ENCODE measurements at regions not wholly inside any gene's neighbourhood (a gene's known extent, or its start where the extent isn't known, plus 50 kb on each side); places are given as distances from the start of the nearest gene placed in this dataset.
"Not testable (repeated sequence)": the region's sequence is repeated elsewhere in the genome, so short reads cannot be mapped to it uniquely, and the experiment has no call there.

DNA sequence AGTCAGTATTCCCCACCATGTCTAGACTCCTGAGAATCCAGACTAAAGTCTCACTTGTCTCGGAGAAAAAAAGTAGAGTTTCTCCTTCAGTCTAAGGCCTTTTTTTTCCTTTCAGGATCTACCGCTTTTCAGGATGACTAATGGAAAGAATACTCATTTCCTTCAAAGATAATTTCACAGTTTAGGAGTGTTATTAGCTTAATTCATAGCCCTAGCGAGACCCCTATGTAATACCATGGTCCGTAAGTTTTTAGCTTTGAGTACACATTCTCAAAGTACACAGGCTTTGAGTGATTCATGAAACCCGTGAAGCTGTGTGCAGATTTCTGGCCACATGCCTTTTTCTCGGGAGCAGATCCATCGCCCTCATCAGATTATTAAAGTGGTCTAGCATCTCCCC, 133.1 kb downstream of the SOX4 start:
- no peak overlapping the region for H3K4me3 Mint-ChIP-seq
- ATAC-seq (replicated peaks): no peak
- no peak for DNase-seq
- H3K36me3 Mint-ChIP-seq (ENCODE audit: insufficient read depth): no peaks in the 10 kb centered on the region
- H3K27me3 Mint-ChIP-seq: no peaks in the 10 kb centered on the region
- no peak overlapping the region for H3K27ac Mint-ChIP-seq
- no peaks in the 10 kb centered on the region for H3K4me1 Mint-ChIP-seq (ENCODE audit: low read depth in 2 of 2)
- no peaks in the 10 kb centered on the region for H3K9me3 Mint-ChIP-seq

DNA sequence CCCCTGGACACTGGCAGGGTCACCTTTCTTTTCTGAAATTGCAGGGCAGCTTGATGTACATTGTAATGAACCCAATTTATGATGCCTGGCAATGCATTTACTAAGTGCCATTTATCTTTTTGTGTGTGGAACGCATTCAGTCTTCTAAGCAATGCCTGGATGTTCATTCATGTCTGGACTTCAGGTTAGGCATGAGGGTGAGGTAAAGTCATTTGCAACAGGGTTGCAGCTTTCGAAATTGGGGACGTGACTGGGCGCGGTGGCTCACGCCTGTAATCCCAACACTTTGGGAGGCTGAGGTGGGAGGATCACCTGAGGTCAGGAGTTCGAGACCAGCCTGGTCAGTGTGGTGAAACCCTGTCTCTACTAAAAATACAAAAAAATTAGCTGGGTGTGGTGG, 134.6 kb downstream of the SOX4 start:
- DNase-seq (no peak), ATAC-seq (replicated peaks) (no peak)
- Mint-ChIP-seq H3K27ac (no peak overlapping the region), H3K9me3 (no peaks in the 10 kb centered on the region), H3K4me3 (no peak overlapping the region), H3K27me3 (no peaks in the 10 kb centered on the region), H3K4me1 (ENCODE audit: low read depth in 2 of 2) (no peaks in the 10 kb centered on the region), H3K36me3 (ENCODE audit: insufficient read depth) (no peaks in the 10 kb centered on the region)

DNA sequence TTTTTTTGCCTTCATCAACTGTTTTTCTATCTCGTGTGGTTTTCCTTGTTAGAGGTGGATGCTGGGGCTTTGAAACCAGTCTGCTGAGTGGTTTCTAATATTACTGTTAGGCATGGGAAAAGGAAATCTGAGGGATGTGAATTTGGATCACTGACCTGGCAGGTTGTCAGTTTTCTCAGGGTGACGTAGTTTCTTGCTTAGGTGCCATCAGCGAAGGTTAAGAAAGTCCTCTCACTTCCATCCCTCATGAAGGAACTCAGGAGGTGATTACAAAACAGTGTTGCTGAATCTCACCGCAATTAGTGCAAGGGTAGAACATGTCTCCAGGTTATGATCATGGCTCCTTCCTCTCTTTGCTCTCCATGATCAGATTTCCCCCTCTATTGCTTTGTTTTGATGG, 135.9 kb downstream of the SOX4 start:
- no peaks in the 10 kb centered on the region for H3K4me1 Mint-ChIP-seq (ENCODE audit: low read depth in 2 of 2)
- ATAC-seq (replicated peaks): no peak
- DNase-seq: no peak
- H3K4me3 Mint-ChIP-seq: no peak overlapping the region
- H3K9me3 Mint-ChIP-seq: no peaks in the 10 kb centered on the region
- no peaks in the 10 kb centered on the region for H3K27me3 Mint-ChIP-seq
- H3K27ac Mint-ChIP-seq: no peak overlapping the region
- H3K36me3 Mint-ChIP-seq (ENCODE audit: insufficient read depth): no peaks in the 10 kb centered on the region

DNA sequence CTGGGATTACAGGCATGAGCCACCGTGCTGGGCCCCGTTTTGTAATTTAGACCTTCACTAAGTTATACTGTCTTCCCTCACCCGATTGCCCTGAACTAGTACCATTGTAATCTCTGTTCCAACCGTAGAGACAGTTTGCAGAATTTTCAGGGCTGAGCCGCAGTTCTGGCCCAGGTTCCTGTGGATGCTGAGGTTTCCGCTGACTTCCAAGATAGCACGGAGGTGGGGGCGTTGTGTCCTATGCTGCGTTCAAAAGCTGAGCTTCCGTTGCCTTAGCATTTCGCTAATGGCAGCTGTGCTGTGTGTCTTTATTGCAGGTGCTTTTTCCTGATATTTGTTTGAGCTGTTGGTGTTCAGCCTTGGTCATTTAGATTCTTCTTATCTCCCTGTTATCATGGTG, 137.0 kb downstream of the SOX4 start:
- no peaks in the 10 kb centered on the region for H3K4me1 Mint-ChIP-seq (ENCODE audit: low read depth in 2 of 2)
- H3K9me3 Mint-ChIP-seq: no peaks in the 10 kb centered on the region
- DNase-seq (no peak), ATAC-seq (replicated peaks) (no peak)
- H3K27ac Mint-ChIP-seq: no peak overlapping the region
- H3K36me3 Mint-ChIP-seq (ENCODE audit: insufficient read depth): no peaks in the 10 kb centered on the region
- H3K4me3 Mint-ChIP-seq: no peak overlapping the region
- no peaks in the 10 kb centered on the region for H3K27me3 Mint-ChIP-seq

DNA sequence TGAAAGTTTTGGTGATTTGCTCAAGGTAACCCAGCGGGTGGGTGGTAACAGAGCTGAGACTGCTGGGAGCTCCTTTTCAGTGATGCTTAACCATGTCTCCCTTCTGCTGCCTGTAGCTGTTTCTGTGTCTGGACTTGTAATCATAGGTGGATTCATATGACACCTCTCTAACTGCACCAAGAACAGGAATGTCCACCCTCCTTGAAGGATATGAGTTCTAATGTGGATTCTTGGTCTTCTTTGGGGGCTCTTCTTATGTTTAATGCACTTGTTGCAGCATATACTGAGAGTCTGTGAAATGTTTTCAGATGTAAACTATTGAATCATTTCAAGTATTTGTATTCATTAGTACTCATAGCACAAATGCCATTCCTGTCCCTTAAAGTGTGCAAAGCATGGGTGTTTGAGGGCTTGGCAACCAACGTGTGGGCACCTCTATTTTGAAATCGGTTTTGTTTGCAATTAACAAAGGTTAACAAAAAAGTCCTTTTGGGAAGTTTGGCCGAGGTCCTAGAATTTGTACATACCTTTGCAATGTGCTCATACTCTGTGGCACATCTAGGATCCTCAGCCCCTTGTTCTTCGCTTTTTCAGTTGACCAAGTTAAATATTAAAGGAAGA, 138.0 kb downstream of the SOX4 start:
- DNase-seq (no peak), ATAC-seq (replicated peaks) (no peak)
- Mint-ChIP-seq H3K9me3 (no peaks in the 10 kb centered on the region), H3K27ac (no peak overlapping the region), H3K4me3 (no peak overlapping the region), H3K27me3 (peaks cover 0 to 6% of the 10 kb centered on the region in 2 donors), H3K36me3 (ENCODE audit: insufficient read depth) (no peaks in the 10 kb centered on the region), H3K4me1 (ENCODE audit: low read depth in 2 of 2) (no peaks in the 10 kb centered on the region)

DNA sequence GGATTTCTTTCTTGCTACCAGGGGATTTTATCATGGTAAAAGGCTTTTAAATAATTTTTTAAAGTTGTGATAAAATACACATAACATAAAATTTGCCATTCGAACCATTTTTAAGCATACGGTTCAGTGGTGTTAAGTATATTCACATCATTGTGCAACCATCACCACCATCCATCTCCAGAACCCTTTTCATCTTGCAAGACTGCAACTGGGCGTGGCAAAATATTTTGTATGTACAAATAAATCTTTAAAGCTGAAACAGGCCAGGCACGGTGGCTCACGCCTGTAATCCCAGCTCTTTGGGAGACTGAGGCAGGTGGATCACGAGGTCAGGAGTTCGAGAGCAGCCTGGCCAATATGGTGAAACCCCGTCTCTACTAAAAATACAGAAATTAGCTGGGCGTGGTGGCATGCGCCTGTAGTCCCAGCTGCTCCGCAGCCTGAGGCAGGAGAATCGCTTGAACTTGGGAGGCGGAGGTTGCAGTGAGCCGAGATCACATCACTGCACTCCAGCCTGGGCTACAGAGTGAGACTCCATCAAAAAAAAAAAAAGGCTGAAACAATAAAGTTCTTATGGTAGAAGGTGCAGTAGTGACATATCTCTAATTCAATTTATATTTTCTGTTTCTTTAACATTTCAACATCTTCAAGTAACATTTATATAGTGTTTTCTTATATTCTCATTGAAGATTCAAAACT, 138.6 kb downstream of the SOX4 start:
- not testable (repeated sequence) for H3K4me3 Mint-ChIP-seq; H3K36me3 Mint-ChIP-seq (ENCODE audit: insufficient read depth); H3K4me1 Mint-ChIP-seq (ENCODE audit: low read depth in 2 of 2); ATAC-seq (replicated peaks); H3K27ac Mint-ChIP-seq; H3K27me3 Mint-ChIP-seq; DNase-seq; H3K9me3 Mint-ChIP-seq

DNA sequence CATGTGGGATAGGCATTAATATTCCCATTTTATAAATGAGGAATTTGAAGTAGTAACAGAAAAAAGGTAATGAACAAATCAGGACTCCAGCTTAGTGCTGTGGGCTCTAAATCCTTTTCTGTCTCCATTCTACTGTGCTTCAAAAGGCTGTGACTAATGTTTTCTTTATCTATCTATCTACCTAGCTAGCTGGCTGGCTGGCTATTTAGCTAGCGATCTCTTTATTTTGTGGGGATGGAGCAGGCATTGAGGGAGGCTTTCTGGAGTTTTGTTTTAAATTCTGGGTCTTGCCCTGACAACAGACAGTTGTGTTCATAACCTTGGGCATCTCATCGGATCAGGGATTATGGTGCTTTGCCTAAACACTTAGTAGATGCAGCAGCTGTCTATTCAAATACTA, 139.2 kb downstream of the SOX4 start:
- Mint-ChIP-seq H3K27ac (no peak overlapping the region), H3K36me3 (ENCODE audit: insufficient read depth) (no peaks in the 10 kb centered on the region), H3K27me3 (peaks cover 0 to 6% of the 10 kb centered on the region in 2 donors), H3K4me1 (ENCODE audit: low read depth in 2 of 2) (no peaks in the 10 kb centered on the region), H3K9me3 (no peaks in the 10 kb centered on the region), H3K4me3 (no peak overlapping the region)
- DNase-seq: no peak
- ATAC-seq (replicated peaks): no peak

DNA sequence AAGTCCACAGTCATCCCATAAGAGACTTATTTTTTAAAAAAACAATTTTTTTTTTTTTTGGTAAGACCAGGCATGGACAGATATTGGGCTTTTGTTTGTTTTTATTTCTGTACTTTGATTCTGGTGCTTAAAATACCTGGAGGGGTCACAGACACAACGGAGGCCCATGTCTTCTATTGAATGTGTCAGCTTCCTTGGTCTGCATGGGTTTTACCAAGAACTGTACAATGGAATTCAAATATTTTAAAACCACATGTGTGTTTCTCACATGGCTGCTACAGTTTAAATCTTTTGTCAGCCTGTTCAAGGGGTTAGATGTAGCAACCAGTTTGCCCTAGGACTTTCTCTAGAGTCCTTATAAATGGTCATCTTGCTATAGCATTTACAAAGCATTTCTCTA, 139.8 kb downstream of the SOX4 start:
- no peaks in the 10 kb centered on the region for H3K9me3 Mint-ChIP-seq
- peaks cover 0 to 6% of the 10 kb centered on the region in 2 donors for H3K27me3 Mint-ChIP-seq
- H3K4me3 Mint-ChIP-seq: no peak overlapping the region
- H3K27ac Mint-ChIP-seq: no peak overlapping the region
- H3K36me3 Mint-ChIP-seq (ENCODE audit: insufficient read depth): no peaks in the 10 kb centered on the region
- no peaks in the 10 kb centered on the region for H3K4me1 Mint-ChIP-seq (ENCODE audit: low read depth in 2 of 2)
- DNase-seq: no peak
- no peak for ATAC-seq (replicated peaks)

DNA sequence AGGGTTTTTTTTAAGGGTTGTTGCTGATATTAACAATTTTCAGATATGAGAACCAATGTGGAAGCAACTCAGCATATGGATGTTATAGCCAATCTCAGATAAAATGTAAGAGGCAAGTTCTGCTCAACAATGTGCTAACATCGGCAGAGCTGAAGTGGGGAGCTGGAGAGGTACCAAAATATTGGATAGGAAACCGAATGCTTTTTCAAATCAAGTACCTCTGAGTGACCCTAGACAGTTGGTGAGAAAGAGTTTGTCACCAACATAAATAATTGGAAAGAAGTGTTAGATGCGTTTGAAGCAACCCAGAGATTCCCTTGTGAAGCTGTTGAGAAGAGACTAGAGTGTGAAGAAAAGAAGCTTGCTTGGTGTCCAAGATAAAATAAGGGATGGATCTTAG, 140.7 kb downstream of the SOX4 start:
- no peak for DNase-seq
- Mint-ChIP-seq H3K27me3 (peaks cover 0 to 6% of the 10 kb centered on the region in 2 donors), H3K27ac (no peak overlapping the region), H3K4me3 (no peak overlapping the region), H3K36me3 (ENCODE audit: insufficient read depth) (no peaks in the 10 kb centered on the region), H3K4me1 (ENCODE audit: low read depth in 2 of 2) (no peaks in the 10 kb centered on the region), H3K9me3 (no peaks in the 10 kb centered on the region)
- no peak for ATAC-seq (replicated peaks)

DNA sequence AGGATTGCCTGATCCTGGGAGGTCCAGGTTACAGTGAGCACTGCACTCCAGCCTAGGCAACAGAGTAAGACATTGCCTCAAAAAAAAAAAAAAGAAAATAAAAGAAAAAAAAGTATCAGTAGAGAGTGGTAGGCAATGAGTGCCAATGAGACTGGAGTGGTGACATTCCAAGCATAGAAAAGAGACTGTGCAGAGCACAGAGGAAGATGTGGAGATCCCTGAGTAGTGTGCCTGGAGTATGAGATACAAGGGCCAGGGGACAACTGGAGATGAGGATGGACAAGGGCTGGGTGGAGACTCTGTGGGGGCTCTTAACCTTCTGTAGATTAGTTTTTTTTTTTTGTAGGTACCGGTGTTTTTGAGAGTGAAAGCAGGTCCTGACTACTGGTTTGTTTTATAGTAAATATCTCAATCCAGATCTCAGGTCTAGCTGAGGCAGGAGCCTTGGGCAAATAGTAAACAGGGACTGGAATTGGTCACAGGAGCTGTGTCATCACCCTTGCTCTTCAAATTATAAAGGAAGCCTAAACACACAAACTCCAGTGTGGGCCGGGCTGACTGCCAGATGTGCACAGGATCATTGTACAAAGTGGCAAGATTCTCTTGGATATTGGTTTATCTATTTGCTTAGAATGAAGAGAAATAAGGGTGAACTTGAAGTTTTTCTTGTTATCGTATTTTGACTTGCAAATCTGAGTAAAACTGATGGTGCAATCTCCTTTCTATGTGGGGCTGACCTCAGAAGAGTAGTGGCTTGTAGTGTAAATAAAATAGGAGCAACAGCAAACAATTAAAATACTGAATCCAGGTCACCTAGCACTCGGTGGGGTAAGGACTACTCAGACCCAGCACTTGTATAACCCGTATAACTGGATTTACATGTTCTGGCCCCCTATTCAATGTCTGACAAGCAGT, 144.9 kb downstream of the SOX4 start:
- Mint-ChIP-seq H3K27ac (no peak overlapping the region), H3K27me3 (peaks cover 0 to 6% of the 10 kb centered on the region in 2 donors), H3K4me3 (no peak overlapping the region), H3K36me3 (ENCODE audit: insufficient read depth) (no peaks in the 10 kb centered on the region), H3K9me3 (no peaks in the 10 kb centered on the region), H3K4me1 (ENCODE audit: low read depth in 2 of 2) (no peaks in the 10 kb centered on the region)
- ATAC-seq (replicated peaks) (no peak), DNase-seq (no peak)

DNA sequence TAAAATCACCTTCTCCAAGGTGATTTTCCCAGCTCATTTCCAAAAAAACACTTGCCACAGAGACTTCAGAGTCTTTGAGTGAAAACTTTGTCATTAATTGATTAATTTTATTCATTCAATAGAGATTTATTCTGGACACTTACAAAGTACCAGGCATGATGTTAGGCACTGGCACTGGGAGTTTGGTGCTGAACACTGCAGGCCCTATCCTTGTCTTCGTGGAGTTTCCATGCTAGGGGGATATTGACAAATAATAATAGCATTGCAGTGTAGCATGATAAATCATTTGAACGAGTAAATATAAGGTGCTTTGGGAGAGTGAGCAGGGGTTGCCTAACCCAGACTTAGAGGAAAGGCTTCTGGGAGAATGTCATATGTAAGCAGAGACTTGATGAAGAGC, 145.7 kb downstream of the SOX4 start:
- no peaks in the 10 kb centered on the region for H3K4me1 Mint-ChIP-seq (ENCODE audit: low read depth in 2 of 2)
- ATAC-seq (replicated peaks) (no peak), DNase-seq (no peak)
- no peaks in the 10 kb centered on the region for H3K9me3 Mint-ChIP-seq
- H3K27me3 Mint-ChIP-seq: peaks cover 0 to 6% of the 10 kb centered on the region in 2 donors
- no peak overlapping the region for H3K27ac Mint-ChIP-seq
- H3K36me3 Mint-ChIP-seq (ENCODE audit: insufficient read depth): no peaks in the 10 kb centered on the region
- no peak overlapping the region for H3K4me3 Mint-ChIP-seq

DNA sequence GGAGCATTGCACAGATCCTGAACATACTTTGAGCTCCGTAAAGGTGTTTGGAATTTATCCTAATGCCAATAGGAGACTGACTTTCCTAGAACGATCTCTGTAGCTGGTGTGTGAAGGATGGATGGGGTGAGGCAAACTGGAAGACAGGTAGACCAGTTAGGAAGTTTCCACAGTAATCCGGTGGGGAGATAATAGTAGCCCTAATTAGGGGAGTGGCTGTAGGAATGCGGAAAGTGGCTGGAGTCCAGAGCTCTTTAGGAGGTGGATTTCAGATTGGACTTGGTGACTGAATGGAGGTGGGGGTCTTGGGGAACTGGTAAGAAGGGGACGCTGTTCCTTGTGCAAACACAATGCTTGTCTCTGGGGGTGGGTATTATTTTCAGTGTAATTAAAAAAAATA, 146.3 kb downstream of the SOX4 start:
- Mint-ChIP-seq H3K27ac (no peak overlapping the region), H3K36me3 (ENCODE audit: insufficient read depth) (no peaks in the 10 kb centered on the region), H3K4me1 (ENCODE audit: low read depth in 2 of 2) (no peaks in the 10 kb centered on the region), H3K4me3 (no peak overlapping the region), H3K27me3 (peaks cover 0 to 6% of the 10 kb centered on the region in 2 donors), H3K9me3 (no peaks in the 10 kb centered on the region)
- DNase-seq: no peak
- ATAC-seq (replicated peaks): no peak

DNA sequence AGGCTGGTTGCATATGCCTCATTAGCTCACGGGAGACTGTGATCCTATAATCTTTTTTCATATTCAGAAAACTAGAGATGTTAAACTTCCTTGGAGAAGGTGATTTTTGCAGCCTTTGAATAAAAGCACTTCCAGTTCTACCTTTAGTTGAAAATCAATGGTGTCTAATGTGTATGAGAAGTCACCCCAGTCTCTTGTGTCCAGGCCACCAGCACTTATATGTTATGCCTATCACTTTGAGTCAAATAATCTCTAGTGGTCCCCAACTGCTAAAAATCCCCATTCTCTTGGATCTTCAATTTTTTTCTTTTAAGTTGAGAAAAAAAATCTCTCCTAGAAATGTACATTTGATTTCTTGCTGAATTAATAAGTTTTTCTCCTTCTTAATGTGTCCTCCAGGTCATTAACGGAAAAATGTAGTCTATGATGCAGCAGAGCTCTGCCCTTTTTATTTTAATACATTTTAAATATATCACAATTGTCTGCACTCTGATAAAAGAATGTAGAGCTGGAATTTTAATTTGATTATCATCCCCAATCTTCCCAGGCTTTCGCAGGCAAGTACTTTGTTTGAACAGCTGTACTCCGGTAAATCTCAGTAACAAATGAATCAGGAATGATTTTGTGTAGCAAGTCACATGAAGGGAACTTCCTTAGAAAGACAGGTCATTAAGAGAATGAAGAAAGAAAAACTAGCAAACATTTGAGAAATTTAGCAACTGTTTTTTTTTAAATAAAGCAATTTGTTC, 147.0 kb downstream of the SOX4 start:
- peaks cover 0 to 6% of the 10 kb centered on the region in 2 donors for H3K27me3 Mint-ChIP-seq
- no peak for ATAC-seq (replicated peaks)
- H3K36me3 Mint-ChIP-seq (ENCODE audit: insufficient read depth): no peaks in the 10 kb centered on the region
- no peaks in the 10 kb centered on the region for H3K4me1 Mint-ChIP-seq (ENCODE audit: low read depth in 2 of 2)
- H3K9me3 Mint-ChIP-seq: no peaks in the 10 kb centered on the region
- H3K27ac Mint-ChIP-seq: no peak overlapping the region
- no peak for DNase-seq
- H3K4me3 Mint-ChIP-seq: no peak overlapping the region
